ENCODE measurements at regions not wholly inside any gene's neighbourhood (a gene's known extent, or its start where the extent isn't known, plus 50 kb on each side); places are given as distances from the start of the nearest gene placed in this dataset.

DNA sequence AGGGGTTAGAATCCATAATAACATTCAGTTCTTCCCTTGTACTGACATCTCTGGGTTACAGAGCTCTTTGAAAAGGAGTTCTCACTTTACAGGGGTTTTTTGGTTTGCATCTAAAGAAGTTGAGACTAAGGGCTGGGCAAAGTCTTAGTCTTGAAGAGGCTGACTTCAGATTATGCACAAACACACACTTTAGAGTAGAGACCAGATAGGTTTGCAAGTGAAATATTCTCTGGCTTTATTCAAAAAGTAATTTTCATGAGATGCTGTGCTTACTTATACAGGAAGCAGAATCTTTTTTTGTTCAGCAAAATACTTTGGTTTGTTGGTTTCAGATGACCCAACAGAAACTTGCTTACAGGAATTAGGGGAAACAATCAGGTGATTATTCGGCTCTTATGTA is 410.9 kb upstream of the LRRTM1 start:
- TF ChIP-seq Cebpa-rat (IDR thresholded peaks at IDR 0.05): no peak
- Histone ChIP-seq H3K27me3 (no peaks in the 10 kb centered on the region), H3K27ac (no peak overlapping the region), H3K4me3 (no peak overlapping the region), H3K4me2 (no peak overlapping the region), H3K36me3 (no peaks in the 10 kb centered on the region), H4K20me1 (no peaks in the 10 kb centered on the region), H3K4me1 (no peaks in the 10 kb centered on the region), H3K9me3 (no peaks in the 10 kb centered on the region), H3K9ac (no peak overlapping the region)

DNA sequence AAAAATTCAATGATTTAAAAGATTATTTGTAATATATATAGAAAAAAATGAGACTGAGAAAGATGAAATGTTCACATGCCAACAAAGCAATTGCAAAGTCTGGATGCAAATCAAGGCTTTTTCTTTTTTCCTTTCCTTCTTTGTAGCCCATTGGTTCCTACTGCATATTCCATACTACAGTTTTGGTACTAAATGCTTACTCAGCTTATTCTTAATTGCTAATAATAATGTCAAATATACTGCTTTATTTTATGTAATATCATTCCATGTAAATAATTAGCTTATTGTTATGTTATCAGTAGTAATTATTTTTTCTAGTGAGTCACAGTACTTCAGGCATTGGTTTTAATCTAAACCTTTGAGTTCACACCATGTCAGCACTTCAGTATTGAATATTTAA is 407.4 kb upstream of the LRRTM1 start:
- no peak overlapping the region for H3K4me3 ChIP-seq
- no peak overlapping the region for H3K9ac ChIP-seq

DNA sequence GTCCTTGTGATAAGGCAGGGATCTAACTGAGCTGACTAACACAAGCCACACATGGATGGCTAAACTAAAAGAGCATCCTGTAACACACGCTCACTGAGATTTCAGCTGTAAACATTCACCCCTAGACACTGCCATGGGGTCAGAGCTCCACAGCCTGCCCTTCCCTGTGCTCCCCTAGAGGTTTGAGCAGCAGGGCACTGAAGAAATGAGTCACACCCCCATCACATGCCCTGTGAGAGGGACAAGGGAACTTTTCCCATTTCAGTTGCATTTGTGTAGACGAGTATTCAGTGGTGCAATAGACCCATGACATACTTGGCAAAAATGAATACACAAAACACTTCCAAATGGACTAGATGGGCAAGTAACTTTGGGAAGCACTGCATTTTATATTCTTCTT is 402.4 kb upstream of the LRRTM1 start:
- Histone ChIP-seq H3K4me2 (no peak overlapping the region), H3K36me3 (no peaks in the 10 kb centered on the region), H3K9me3 (no peaks in the 10 kb centered on the region), H3K4me3 (no peak overlapping the region), H3K4me1 (no peaks in the 10 kb centered on the region), H3K27ac (no peak overlapping the region), H4K20me1 (no peaks in the 10 kb centered on the region), H3K27me3 (no peaks in the 10 kb centered on the region), H3K9ac (no peak overlapping the region)
- no peak for TF ChIP-seq Cebpa-rat (IDR thresholded peaks at IDR 0.05)

More for the DNA sequence above, 407.4 kb upstream of the LRRTM1 start:
- Histone ChIP-seq H3K36me3 (no peaks in the 10 kb centered on the region), H3K9me3 (no peaks in the 10 kb centered on the region), H4K20me1 (no peaks in the 10 kb centered on the region), H3K27ac (no peak overlapping the region), H3K4me2 (no peak overlapping the region), H3K27me3 (no peaks in the 10 kb centered on the region), H3K4me1 (no peaks in the 10 kb centered on the region)
- TF ChIP-seq Cebpa-rat (IDR thresholded peaks at IDR 0.05): no peak

DNA sequence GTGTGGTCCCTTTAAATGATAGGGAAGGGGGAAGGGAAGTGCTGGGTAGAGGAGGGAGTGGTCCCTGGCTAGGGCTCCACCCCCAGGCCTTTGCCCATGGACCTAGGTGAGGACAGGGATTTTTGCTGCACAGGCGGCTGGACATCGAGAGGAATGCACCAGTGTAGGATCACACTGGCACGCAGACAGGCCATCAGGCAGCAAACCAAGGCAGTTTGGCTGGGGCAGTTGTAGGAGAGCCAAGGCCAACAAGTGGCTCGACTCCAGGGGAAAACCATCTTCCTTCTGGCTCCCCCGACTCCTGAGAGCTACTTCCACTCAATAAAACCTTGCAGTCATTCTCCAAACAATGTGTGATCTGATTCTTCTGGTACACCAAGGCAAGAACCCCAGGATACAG is 402.0 kb upstream of the LRRTM1 start:
- H3K4me2 ChIP-seq: no peak overlapping the region
- no peaks in the 10 kb centered on the region for H3K36me3 ChIP-seq
- H3K9ac ChIP-seq: no peak overlapping the region
- H4K20me1 ChIP-seq: no peaks in the 10 kb centered on the region
- no peak for TF ChIP-seq Cebpa-rat (IDR thresholded peaks at IDR 0.05)
- no peaks in the 10 kb centered on the region for H3K27me3 ChIP-seq
- H3K4me3 ChIP-seq: no peak overlapping the region
- no peaks in the 10 kb centered on the region for H3K9me3 ChIP-seq
- no peaks in the 10 kb centered on the region for H3K4me1 ChIP-seq
- H3K27ac ChIP-seq: no peak overlapping the region

DNA sequence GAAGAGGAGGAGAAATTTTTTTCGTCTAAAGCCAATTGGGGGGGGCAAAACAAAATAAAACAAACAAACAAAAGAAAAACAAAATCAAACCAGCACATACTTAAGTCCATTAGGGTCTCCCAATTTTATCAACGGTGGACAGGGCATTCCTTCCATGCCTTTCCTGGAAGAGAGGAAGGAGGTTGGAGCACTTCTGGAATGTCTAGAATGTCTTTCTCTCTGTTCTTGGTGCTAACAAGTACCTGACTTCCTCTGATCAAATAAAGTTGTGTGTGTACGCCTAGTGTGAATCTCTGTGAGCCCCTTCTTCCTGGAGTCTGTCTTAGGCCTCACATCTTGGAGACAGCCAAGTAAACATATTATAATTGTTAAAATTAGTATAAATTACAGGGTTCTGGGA is 399.0 kb upstream of the LRRTM1 start:
- Histone ChIP-seq H3K9me3 (no peaks in the 10 kb centered on the region), H3K4me3 (no peak overlapping the region), H3K27me3 (no peaks in the 10 kb centered on the region), H4K20me1 (no peaks in the 10 kb centered on the region), H3K27ac (no peak overlapping the region), H3K9ac (no peak overlapping the region), H3K4me2 (no peak overlapping the region), H3K36me3 (no peaks in the 10 kb centered on the region), H3K4me1 (no peaks in the 10 kb centered on the region)
- TF ChIP-seq Cebpa-rat (IDR thresholded peaks at IDR 0.05): no peak

DNA sequence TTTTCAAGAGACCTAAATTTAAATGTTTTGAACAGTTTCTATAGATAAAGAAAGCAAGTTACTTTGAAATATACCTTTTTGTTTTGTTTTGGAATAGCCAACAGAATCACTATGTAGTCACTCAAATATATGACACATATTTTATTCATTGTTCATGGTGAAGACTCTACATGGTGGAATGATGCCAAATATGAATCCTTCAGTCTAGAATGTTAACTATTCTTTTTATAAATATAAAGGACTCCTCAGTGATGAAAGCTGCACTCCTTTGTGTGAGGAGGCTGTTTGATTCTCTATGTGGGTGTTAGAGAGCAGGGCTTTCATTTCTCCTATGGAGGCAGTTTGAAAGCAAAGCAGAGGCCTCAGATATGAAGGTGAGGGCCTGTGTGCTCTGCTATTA is 396.4 kb upstream of the LRRTM1 start:
- Histone ChIP-seq H3K4me2 (no peak overlapping the region), H3K27ac (no peak overlapping the region), H3K9me3 (no peaks in the 10 kb centered on the region), H4K20me1 (no peaks in the 10 kb centered on the region), H3K9ac (no peak overlapping the region), H3K4me1 (no peaks in the 10 kb centered on the region), H3K36me3 (no peaks in the 10 kb centered on the region), H3K4me3 (no peak overlapping the region), H3K27me3 (no peaks in the 10 kb centered on the region)
- TF ChIP-seq Cebpa-rat (IDR thresholded peaks at IDR 0.05): no peak
